Glomerular endothelial cell (primary cell): ENCODE measurements at regions not wholly inside any gene's neighbourhood (a gene's known extent, or its start where the extent isn't known, plus 50 kb on each side); places are given as distances from the start of the nearest gene placed in this dataset.
"Not testable (repeated sequence)": the region's sequence is repeated elsewhere in the genome, so short reads cannot be mapped to it uniquely, and the experiment has no call there.

Experiments used
- DNase-seq: peaks from one replicate; pipeline ENCODE4 v3.0.0-alpha.2; 2011; ENCODE audit warnings: low read depth, low spot score; ENCODE audit errors: extremely low read depth

- DNase-seq: peak; percentile 70
These were observed 132.3 kb upstream of the C11orf58 start for GRCh38 chr11:16605894-16606783.

GRCh38 chr11:16605389-16605893 lies 133.0 kb upstream of the C11orf58 start:
- DNase-seq: no peak

GRCh38 chr11:16604794-16605388 lies 133.6 kb upstream of the C11orf58 start:
- no peak for DNase-seq

- no peak for DNase-seq
These were observed 134.3 kb upstream of the C11orf58 start for GRCh38 chr11:16603890-16604793.

- DNase-seq: no peak
These were observed 135.2 kb upstream of the C11orf58 start for GRCh38 chr11:16603245-16603644.

- no peak for DNase-seq
These were observed 139.5 kb upstream of the C11orf58 start for GRCh38 chr11:16598906-16599305.

GRCh38 chr11:16598032-16598431 lies 140.4 kb upstream of the C11orf58 start:
- no peak for DNase-seq

GRCh38 chr11:16596231-16596630 lies 142.2 kb upstream of the C11orf58 start:
- DNase-seq: no peak

- DNase-seq: no peak
These were observed 147.3 kb upstream of the C11orf58 start for GRCh38 chr11:16591157-16591556.

GRCh38 chr11:16587670-16588069 lies 150.8 kb upstream of the C11orf58 start:
- no peak for DNase-seq

GRCh38 chr11:16584569-16584968 lies 153.9 kb upstream of the C11orf58 start:
- DNase-seq: no peak

GRCh38 chr11:16581078-16581477 lies 157.4 kb upstream of the C11orf58 start:
- DNase-seq: not testable (repeated sequence)

- no peak for DNase-seq
These were observed 161.0 kb upstream of the C11orf58 start for GRCh38 chr11:16577490-16577889.

- not testable (repeated sequence) for DNase-seq
These were observed 163.6 kb upstream of the C11orf58 start for GRCh38 chr11:16574889-16575288.

- no peak for DNase-seq
These were observed 165.5 kb upstream of the C11orf58 start for GRCh38 chr11:16572945-16573344.

- no peak for DNase-seq
These were observed 177.3 kb upstream of the C11orf58 start for GRCh38 chr11:16561150-16561549.

- DNase-seq: no peak
These were observed 180.0 kb upstream of the C11orf58 start for GRCh38 chr11:16558494-16558893.

GRCh38 chr11:16555956-16556355 lies 182.5 kb upstream of the C11orf58 start:
- DNase-seq: no peak

- no peak for DNase-seq
These were observed 184.1 kb upstream of the C11orf58 start for GRCh38 chr11:16554361-16554760.

- no peak for DNase-seq
These were observed 190.6 kb upstream of the C11orf58 start for GRCh38 chr11:16547879-16548278.

- DNase-seq: no peak
These were observed 187.3 kb upstream of the SOX6 start for GRCh38 chr11:16543642-16544041.
